H1 (cell line): ENCODE measurements at regions not wholly inside any gene's neighbourhood (a gene's known extent, or its start where the extent isn't known, plus 50 kb on each side); places are given as distances from the start of the nearest gene placed in this dataset.

Source experiments
- CTCF ChIA-PET: fragments of 300-600 bp; sonication (Branson Sonifier 250); formaldehyde crosslinking; loops from one replicate; lab custom pipeline; 2021; ENCODE audit not compliant: partially characterized antibody; lab: Charles Lee
- POLR2A ChIA-PET: fragments of 300-600 bp; sonication (Branson Sonifier 250); formaldehyde crosslinking; loops from one replicate; lab custom pipeline; 2021; ENCODE audit warnings: inconsistent platforms; ENCODE audit not compliant: partially characterized antibody; lab: Charles Lee
- DNase-seq, 2 experiments: peaks; one replicate each; pipeline versions ENCODE4 v3.0.0 to v3.0.0-alpha.2; 2010 to 2022; ENCODE audit warnings: low spot score in 2 of 2, low read depth in 1 of 2, mixed read lengths in 1 of 2
- FAIRE-seq: peaks from 2 replicates; lab custom pipeline; 2011; peaks lifted over from hg19 to GRCh38; lab: Jason Lieb, UNC
- H2AFZ ChIP-seq: 2 replicates; pipeline ENCODE4 v1.8.1; 2012; ENCODE audit warnings: low read length, inconsistent platforms
- H2AK5ac ChIP-seq: 2 replicates; pipeline ENCODE4 v1.6.1; 2013; ENCODE audit warnings: low read depth, low read length
- H2BK120ac ChIP-seq: replicated peaks from 2 replicates; pipeline ENCODE3; 2013; ENCODE audit warnings: low read depth, low read length, inconsistent platforms
- H2BK12ac ChIP-seq: 2 replicates; pipeline ENCODE4 v1.6.1; 2013; ENCODE audit warnings: low read depth, low read length
- H2BK15ac ChIP-seq: 2 replicates; pipeline ENCODE4 v1.6.1; 2013; ENCODE audit warnings: low read length
- H2BK20ac ChIP-seq: 2 replicates; pipeline ENCODE4 v1.6.1; 2013; ENCODE audit warnings: low read length
- H2BK5ac ChIP-seq: 2 replicates; pipeline ENCODE4 v1.6.1; 2013; ENCODE audit warnings: low read depth, low read length
- H3K14ac ChIP-seq: 2 replicates; pipeline ENCODE4 v1.6.1; 2013; ENCODE audit warnings: inconsistent platforms; ENCODE audit not compliant: insufficient read length
- H3K18ac ChIP-seq: 2 replicates; pipeline ENCODE4 v1.6.1; 2013; ENCODE audit warnings: low read length; ENCODE audit errors: extremely low read depth
- H3K23ac ChIP-seq: 2 replicates; pipeline ENCODE4 v1.6.1; 2013; ENCODE audit warnings: inconsistent platforms; ENCODE audit not compliant: insufficient read length
- H3K23me2 ChIP-seq: 2 replicates; pipeline ENCODE4 v1.6.1; 2013; ENCODE audit warnings: low read depth, low read length
- H3K27ac ChIP-seq: 2 replicates; pipeline ENCODE4 v1.6.1; 2011; ENCODE audit warnings: low read depth, low read length, inconsistent platforms
- H3K27me3 ChIP-seq, 4 experiments: replicated peaks in 1 of 4; 1 replicate in 1 of 4; 2 replicates in 3 of 4; pipeline versions ENCODE4 v1.6.1 to v1.8.1; 2011 to 2013; ENCODE audit warnings: low read length in 3 of 4, mild to moderate bottlenecking in 3 of 4, inconsistent platforms in 2 of 4, mixed read lengths in 2 of 4, moderate library complexity in 1 of 4; ENCODE audit not compliant: control insufficient read depth in 3 of 4, insufficient read depth in 3 of 4; ENCODE audit errors: extremely low read depth in 1 of 4
- H3K36me3 ChIP-seq, 4 experiments: 2 replicates each; pipeline versions ENCODE4 v1.6.1 to v1.8.1; 2011 to 2013; ENCODE audit warnings: mild to moderate bottlenecking in 4 of 4, low read length in 3 of 4, moderate library complexity in 2 of 4, control low read depth in 1 of 4, inconsistent platforms in 1 of 4; ENCODE audit not compliant: insufficient read depth in 4 of 4, control insufficient read depth in 2 of 4
- H3K4ac ChIP-seq: replicated peaks from 2 replicates; pipeline ENCODE3; 2013; ENCODE audit warnings: low read length, low read depth, mixed read lengths, inconsistent platforms; ENCODE audit not compliant: insufficient read length
- H3K4me1 ChIP-seq, 4 experiments: replicated peaks in 1 of 4; 1 replicate in 1 of 4; 2 replicates in 3 of 4; pipeline versions ENCODE4 v1.6.1 to v1.8.1; 2011 to 2013; ENCODE audit warnings: low read length in 3 of 4, inconsistent platforms in 2 of 4, mixed read lengths in 1 of 4; ENCODE audit not compliant: insufficient read depth in 4 of 4, control insufficient read depth in 3 of 4
- H3K4me2 ChIP-seq, 2 experiments: 2 replicates each; pipeline versions ENCODE4 v1.6.1 to v1.8.1; 2011 to 2013; ENCODE audit warnings: low read depth in 2 of 2, low read length in 2 of 2, control low read depth in 1 of 2, inconsistent platforms in 1 of 2, mild to moderate bottlenecking in 1 of 2; ENCODE audit not compliant: insufficient read depth in 1 of 2
- H3K4me3 ChIP-seq, 4 experiments: fragments of 200-600, 300-600 bp in 1 of 4; sonication (generic), shearing (Covaris generic), sonication (Bioruptor Twin) in 1 of 4; 2 replicates each; pipeline versions ENCODE4 v1.5.1 to v1.8.1; 2011 to 2016; ENCODE audit warnings: low read length in 4 of 4, low read depth in 3 of 4, control low read depth in 2 of 4, inconsistent platforms in 2 of 4, mild to moderate bottlenecking in 2 of 4, mixed read lengths in 1 of 4, moderate library complexity in 1 of 4; ENCODE audit not compliant: insufficient read depth in 2 of 4; ENCODE audit errors: extremely low read depth in 1 of 4
- H3K56ac ChIP-seq: replicated peaks from 2 replicates; pipeline ENCODE3; 2013; ENCODE audit warnings: low read depth, mild to moderate bottlenecking, mixed read lengths, low read length, inconsistent platforms; ENCODE audit not compliant: insufficient read length
- H3K79me1 ChIP-seq: 2 replicates; pipeline ENCODE4 v1.6.1; 2013; ENCODE audit warnings: low read depth, low read length, control low read depth
- H3K79me2 ChIP-seq, 2 experiments: 2 replicates each; pipeline versions ENCODE4 v1.6.1 to v1.8.1; 2012 to 2013; ENCODE audit warnings: low read length in 2 of 2, mild to moderate bottlenecking in 2 of 2, inconsistent platforms in 1 of 2; ENCODE audit not compliant: insufficient read depth in 2 of 2, control insufficient read depth in 1 of 2
- H3K9ac ChIP-seq, 4 experiments: replicated peaks in 1 of 4; 1 replicate in 1 of 4; 2 replicates in 3 of 4; pipeline versions ENCODE4 v1.6.1 to v1.8.1; 2011 to 2013; ENCODE audit warnings: low read depth in 3 of 4, low read length in 3 of 4, control low read depth in 2 of 4, mild to moderate bottlenecking in 2 of 4, moderate library complexity in 2 of 4, inconsistent platforms in 1 of 4; ENCODE audit errors: extremely low read depth in 1 of 4
- H3K9me3 ChIP-seq, 2 experiments: 2 replicates each; pipeline versions ENCODE4 v1.6.1 to v1.8.1; 2012 to 2013; ENCODE audit warnings: mild to moderate bottlenecking in 2 of 2, moderate library complexity in 2 of 2, control low read depth in 1 of 2, inconsistent platforms in 1 of 2, low read depth in 1 of 2, low read length in 1 of 2, mixed read lengths in 1 of 2; ENCODE audit not compliant: insufficient read depth in 2 of 2
- H4K20me1 ChIP-seq, 2 experiments: replicated peaks in 1 of 2; 2 replicates each; pipeline versions ENCODE3 to v1.8.1; 2011 to 2013; ENCODE audit warnings: inconsistent platforms in 2 of 2, low read length in 2 of 2, mild to moderate bottlenecking in 1 of 2; ENCODE audit not compliant: insufficient read depth in 2 of 2, control insufficient read depth in 1 of 2
- H4K5ac ChIP-seq: 2 replicates; pipeline ENCODE4 v1.6.1; 2013; ENCODE audit warnings: low read length, low read depth, mixed read lengths, inconsistent platforms; ENCODE audit not compliant: insufficient read length
- H4K8ac ChIP-seq: 2 replicates; pipeline ENCODE4 v1.8.0; 2013; ENCODE audit warnings: mild to moderate bottlenecking, moderate library complexity, low read length, inconsistent platforms; ENCODE audit not compliant: insufficient read depth; ENCODE audit errors: extremely low read depth
- H4K91ac ChIP-seq: replicated peaks from 2 replicates; pipeline ENCODE3; 2013; ENCODE audit warnings: low read length, mixed read lengths, inconsistent platforms; ENCODE audit not compliant: insufficient read length
- CHD1 ChIP-seq: IDR thresholded peaks from 2 replicates; pipeline ENCODE4 v1.6.1; 2012; ENCODE audit warnings: low read depth, low read length, improper control_type of control experiment
- SIRT6 ChIP-seq: IDR thresholded peaks from one replicate; pipeline ENCODE4 v1.7.1; 2012; ENCODE audit warnings: low read length, inconsistent platforms
- WGBS, 2 experiments: shearing (Covaris generic) in 1 of 2; methylation state at CpG; one replicate each; pipeline versions ENCODE4 v1.1.6 to v1.1.7; 2013 to 2015; ENCODE audit warnings: low lambda C conversion rate in 2 of 2, mixed read lengths in 2 of 2, inconsistent platforms in 1 of 2, low coverage in 1 of 2, missing lambda C conversion rate in 1 of 2; ENCODE audit not compliant: insufficient replicate concordance in 2 of 2, insufficient coverage in 1 of 2, insufficient read length in 1 of 2; ENCODE audit errors: extremely low coverage in 1 of 2, missing lambda C conversion rate in 1 of 2; 5-methylcytosine and 5-hydroxymethylcytosine counted together

GRCh38 chr10:129024046-129024445 is 443.0 kb upstream of the MGMT start:
- Histone ChIP-seq H3K23ac (no peak overlapping the region), H3K36me3 (no peaks in the 10 kb centered on the region), H4K20me1 (no peaks in the 10 kb centered on the region), H3K27ac (no peak overlapping the region), H2BK120ac (no peak overlapping the region), H3K4me2 (no peak overlapping the region), H3K9ac (no peak overlapping the region), H3K4me3 (no peak overlapping the region), H2BK5ac (no peak overlapping the region), H2BK20ac (no peak overlapping the region), H3K18ac (no peak overlapping the region), H2BK15ac (no peak overlapping the region), H3K4ac (no peak overlapping the region), H4K5ac (no peak overlapping the region), H2BK12ac (no peak overlapping the region; the same call in 1 of the 2 replicates), H3K14ac (no peak overlapping the region), H2AFZ (0 out of 2 replicates have a peak overlapping the region, but pooled peaks have one; percentile 41), H3K27me3 (no peaks in the 10 kb centered on the region), H2AK5ac (no peak overlapping the region), H3K79me1 (no peaks in the 10 kb centered on the region), H3K56ac (no peak overlapping the region), H4K91ac (no peak overlapping the region), H3K4me1 (peaks cover 0 to 12% (median 9%) of the 10 kb centered on the region in 4 experiments; a peak in 5 of 7 replicates), H3K23me2 (no peaks in the 10 kb centered on the region), H3K79me2 (no peaks in the 10 kb centered on the region), H4K8ac (no peak overlapping the region), H3K9me3 (no peaks in the 10 kb centered on the region)
- FAIRE-seq (no peak), DNase-seq (no peak)
- TF ChIP-seq SIRT6 (no peak), CHD1 (no peak)
- ChIA-PET CTCF (no interaction called here), POLR2A (no interaction called here)
- 88% methylated on average over 8 of the region's 8 CpGs; no CpG with 5 or more reads in 1 of the 2 experiments for WGBS, 2 experiments
